ENCODE measurements at regions not wholly inside any gene's neighbourhood (a gene's known extent, or its start where the extent isn't known, plus 50 kb on each side); places are given as distances from the start of the nearest gene placed in this dataset.

GRCh38 chr9:7901621-7902020 is 102.0 kb upstream of the DMAC1 start:
- intact Hi-C loops (cut with micrococcal nuclease), result no loop called here
- peaks cover 5% of the 10 kb centered on the region for H3K27me3 Mint-ChIP-seq (ENCODE audit: insufficient read depth)
- no peak overlapping the region for H3K4me3 Mint-ChIP-seq
- H3K36me3 Mint-ChIP-seq (ENCODE audit: low read depth), result no peaks in the 10 kb centered on the region
- DNase-seq (ENCODE audit: low spot score), result no peak
- peaks cover 4% of the 10 kb centered on the region for H3K9me3 Mint-ChIP-seq
- H3K4me1 Mint-ChIP-seq (ENCODE audit: low read depth), result no peaks in the 10 kb centered on the region
- no peak overlapping the region for H3K27ac Mint-ChIP-seq

- no peak overlapping the region for H3K4me3 Mint-ChIP-seq
- peaks cover 4% of the 10 kb centered on the region for H3K9me3 Mint-ChIP-seq
- peaks cover 4% of the 10 kb centered on the region for H3K27me3 Mint-ChIP-seq (ENCODE audit: insufficient read depth)
- no peaks in the 10 kb centered on the region for H3K4me1 Mint-ChIP-seq (ENCODE audit: low read depth)
- no peaks in the 10 kb centered on the region for H3K36me3 Mint-ChIP-seq (ENCODE audit: low read depth)
- intact Hi-C loops (cut with micrococcal nuclease), result no loop called here
- no peak for DNase-seq (ENCODE audit: low spot score)
- no peak overlapping the region for H3K27ac Mint-ChIP-seq
Measured at GRCh38 chr9:7900541-7900940, 101.0 kb upstream of the DMAC1 start.

- H3K9me3 Mint-ChIP-seq, result peaks cover 4% of the 10 kb centered on the region
- H3K27me3 Mint-ChIP-seq (ENCODE audit: insufficient read depth), result peaks cover 4% of the 10 kb centered on the region
- no peak overlapping the region for H3K27ac Mint-ChIP-seq
- H3K4me1 Mint-ChIP-seq (ENCODE audit: low read depth), result no peaks in the 10 kb centered on the region
- DNase-seq (ENCODE audit: low spot score), result no peak
- no peak overlapping the region for H3K4me3 Mint-ChIP-seq
- no peaks in the 10 kb centered on the region for H3K36me3 Mint-ChIP-seq (ENCODE audit: low read depth)
- intact Hi-C loops (cut with micrococcal nuclease), result no loop called here
Measured at GRCh38 chr9:7899753-7900152, 100.2 kb upstream of the DMAC1 start.

- no peak overlapping the region for H3K4me3 Mint-ChIP-seq
- no peaks in the 10 kb centered on the region for H3K4me1 Mint-ChIP-seq (ENCODE audit: low read depth)
- no peaks in the 10 kb centered on the region for H3K36me3 Mint-ChIP-seq (ENCODE audit: low read depth)
- intact Hi-C loops (cut with micrococcal nuclease), result no loop called here
- H3K27ac Mint-ChIP-seq, result no peak overlapping the region
- DNase-seq (ENCODE audit: low spot score), result no peak
- H3K9me3 Mint-ChIP-seq, result no peaks in the 10 kb centered on the region
- peaks cover under 1% of the 10 kb centered on the region for H3K27me3 Mint-ChIP-seq (ENCODE audit: insufficient read depth)
Measured at GRCh38 chr9:7894231-7894630, 94.7 kb upstream of the DMAC1 start.

GRCh38 chr9:7892975-7893374 is 93.4 kb upstream of the DMAC1 start:
- intact Hi-C loops (cut with micrococcal nuclease), result no loop called here
- Mint-ChIP-seq H3K36me3 (ENCODE audit: low read depth) (no peaks in the 10 kb centered on the region), H3K4me3 (no peak overlapping the region), H3K27ac (no peak overlapping the region), H3K9me3 (no peaks in the 10 kb centered on the region), H3K4me1 (ENCODE audit: low read depth) (no peaks in the 10 kb centered on the region), H3K27me3 (ENCODE audit: insufficient read depth) (no peaks in the 10 kb centered on the region)
- DNase-seq (ENCODE audit: low spot score), result no peak

- peak; percentile 2 for DNase-seq (ENCODE audit: low spot score)
- intact Hi-C loops (cut with micrococcal nuclease), result no loop called here
- peak overlapping the region; percentile 20 for H3K27ac Mint-ChIP-seq
Measured at GRCh38 chr9:7879551-7880245, 80.1 kb upstream of the DMAC1 start.

GRCh38 chr9:7871977-7872730 is 72.6 kb upstream of the DMAC1 start:
- no peak for DNase-seq (ENCODE audit: low spot score)
- H3K27me3 Mint-ChIP-seq (ENCODE audit: insufficient read depth), result no peaks in the 10 kb centered on the region
- H3K4me1 Mint-ChIP-seq (ENCODE audit: low read depth), result peaks cover 14% of the 10 kb centered on the region
- peaks cover 15% of the 10 kb centered on the region for H3K9me3 Mint-ChIP-seq
- no peak overlapping the region for H3K27ac Mint-ChIP-seq
- intact Hi-C loops (cut with micrococcal nuclease), result no loop called here
- no peak overlapping the region for H3K4me3 Mint-ChIP-seq
- H3K36me3 Mint-ChIP-seq (ENCODE audit: low read depth), result peaks cover 4% of the 10 kb centered on the region

More at GRCh38 chr9:7879551-7880245, 80.1 kb upstream of the DMAC1 start:
- no peaks in the 10 kb centered on the region for H3K27me3 Mint-ChIP-seq (ENCODE audit: insufficient read depth)
- H3K9me3 Mint-ChIP-seq, result peaks cover 46% of the 10 kb centered on the region
- H3K4me3 Mint-ChIP-seq, result no peak overlapping the region
- H3K4me1 Mint-ChIP-seq (ENCODE audit: low read depth), result peaks cover 12% of the 10 kb centered on the region
- H3K36me3 Mint-ChIP-seq (ENCODE audit: low read depth), result peaks cover 12% of the 10 kb centered on the region

- Mint-ChIP-seq H3K36me3 (ENCODE audit: low read depth) (no peaks in the 10 kb centered on the region), H3K27me3 (ENCODE audit: insufficient read depth) (peaks cover 3% of the 10 kb centered on the region), H3K27ac (no peak overlapping the region), H3K4me3 (no peak overlapping the region), H3K4me1 (ENCODE audit: low read depth) (peaks cover 14% of the 10 kb centered on the region), H3K9me3 (peaks cover 10% of the 10 kb centered on the region)
- intact Hi-C loops (cut with micrococcal nuclease), result no loop called here
- DNase-seq (ENCODE audit: low spot score), result no peak
Measured at GRCh38 chr9:7869340-7869739, 69.8 kb upstream of the DMAC1 start.

- no peak overlapping the region for H3K27ac Mint-ChIP-seq
Measured at GRCh38 chr9:7862170-7862569, 62.6 kb upstream of the DMAC1 start.

GRCh38 chr9:7861086-7861485 is 61.5 kb upstream of the DMAC1 start:
- no peak overlapping the region for H3K4me3 Mint-ChIP-seq
- DNase-seq (ENCODE audit: low spot score), result no peak
- intact Hi-C loops (cut with micrococcal nuclease), result no loop called here
- H3K36me3 Mint-ChIP-seq (ENCODE audit: low read depth), result no peaks in the 10 kb centered on the region
- no peaks in the 10 kb centered on the region for H3K4me1 Mint-ChIP-seq (ENCODE audit: low read depth)
- peaks cover 3% of the 10 kb centered on the region for H3K27me3 Mint-ChIP-seq (ENCODE audit: insufficient read depth)
- H3K9me3 Mint-ChIP-seq, result peaks cover 7% of the 10 kb centered on the region
- no peak overlapping the region for H3K27ac Mint-ChIP-seq

More at GRCh38 chr9:7862170-7862569, 62.6 kb upstream of the DMAC1 start:
- DNase-seq (ENCODE audit: low spot score), result no peak
- Mint-ChIP-seq H3K4me3 (no peak overlapping the region), H3K4me1 (ENCODE audit: low read depth) (no peaks in the 10 kb centered on the region), H3K36me3 (ENCODE audit: low read depth) (no peaks in the 10 kb centered on the region), H3K27me3 (ENCODE audit: insufficient read depth) (peaks cover 6% of the 10 kb centered on the region), H3K9me3 (peaks cover 7% of the 10 kb centered on the region)
- intact Hi-C loops (cut with micrococcal nuclease), result no loop called here

- no peak for DNase-seq (ENCODE audit: low spot score)
- Mint-ChIP-seq H3K4me1 (ENCODE audit: low read depth) (no peaks in the 10 kb centered on the region), H3K27ac (no peak overlapping the region), H3K4me3 (no peak overlapping the region), H3K36me3 (ENCODE audit: low read depth) (no peaks in the 10 kb centered on the region), H3K9me3 (peaks cover 7% of the 10 kb centered on the region), H3K27me3 (ENCODE audit: insufficient read depth) (peaks cover 3% of the 10 kb centered on the region)
- intact Hi-C loops (cut with micrococcal nuclease), result no loop called here
Measured at GRCh38 chr9:7860335-7860709, 60.7 kb upstream of the DMAC1 start.

- H3K27me3 Mint-ChIP-seq (ENCODE audit: insufficient read depth), result peaks cover 3% of the 10 kb centered on the region
- intact Hi-C loops (cut with micrococcal nuclease), result no loop called here
- H3K9me3 Mint-ChIP-seq, result peaks cover 4% of the 10 kb centered on the region
- DNase-seq (ENCODE audit: low spot score), result no peak
- no peaks in the 10 kb centered on the region for H3K36me3 Mint-ChIP-seq (ENCODE audit: low read depth)
- no peaks in the 10 kb centered on the region for H3K4me1 Mint-ChIP-seq (ENCODE audit: low read depth)
- no peak overlapping the region for H3K4me3 Mint-ChIP-seq
- no peak overlapping the region for H3K27ac Mint-ChIP-seq
Measured at GRCh38 chr9:7859701-7860334, 60.2 kb upstream of the DMAC1 start.

- H3K4me3 Mint-ChIP-seq, result no peak overlapping the region
- no peaks in the 10 kb centered on the region for H3K4me1 Mint-ChIP-seq (ENCODE audit: low read depth)
- intact Hi-C loops (cut with micrococcal nuclease), result no loop called here
- H3K9me3 Mint-ChIP-seq, result no peaks in the 10 kb centered on the region
- peaks cover 3% of the 10 kb centered on the region for H3K27me3 Mint-ChIP-seq (ENCODE audit: insufficient read depth)
- no peaks in the 10 kb centered on the region for H3K36me3 Mint-ChIP-seq (ENCODE audit: low read depth)
- no peak overlapping the region for H3K27ac Mint-ChIP-seq
- DNase-seq (ENCODE audit: low spot score), result no peak
Measured at GRCh38 chr9:7858166-7858565, 58.6 kb upstream of the DMAC1 start.
